GM19468 (cell line): ENCODE measurements at regions not wholly inside any gene's neighbourhood (a gene's known extent, or its start where the extent isn't known, plus 50 kb on each side); places are given as distances from the start of the nearest gene placed in this dataset.

Experiments used
- ATAC-seq: cut with Tn5 transposase; IDR thresholded peaks from one replicate; pipeline ENCODE4 v1.9.1; 2021; ENCODE audit warnings: mild to moderate bottlenecking, moderate library complexity, moderate number of reproducible peaks; ENCODE audit not compliant: unreplicated experiment; ENCODE audit errors: extremely low read depth

- no peak for ATAC-seq
These were observed 231.3 kb upstream of the CELF2 start for GRCh38 chr10:10786109-10787090.

DNA sequence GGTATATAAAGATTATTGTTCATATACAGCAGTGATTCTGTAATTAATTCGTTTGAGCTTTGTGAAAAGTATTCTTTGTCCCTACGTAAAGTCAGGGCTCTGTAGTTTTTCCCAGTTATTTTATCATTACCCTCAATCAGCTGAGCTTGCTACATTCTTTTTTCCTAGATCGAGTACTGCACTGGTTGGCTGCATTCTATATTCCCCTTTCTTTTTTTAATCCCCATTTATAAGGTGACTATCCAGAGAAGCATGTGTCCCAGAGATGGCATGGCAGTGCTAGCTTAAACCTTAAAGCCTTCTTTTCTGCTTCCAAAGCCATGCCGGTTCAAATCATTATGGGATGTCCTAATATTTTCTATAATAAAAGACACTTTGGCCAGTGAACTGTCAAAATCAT is 230.1 kb upstream of the CELF2 start:
- ATAC-seq, result no peak

DNA sequence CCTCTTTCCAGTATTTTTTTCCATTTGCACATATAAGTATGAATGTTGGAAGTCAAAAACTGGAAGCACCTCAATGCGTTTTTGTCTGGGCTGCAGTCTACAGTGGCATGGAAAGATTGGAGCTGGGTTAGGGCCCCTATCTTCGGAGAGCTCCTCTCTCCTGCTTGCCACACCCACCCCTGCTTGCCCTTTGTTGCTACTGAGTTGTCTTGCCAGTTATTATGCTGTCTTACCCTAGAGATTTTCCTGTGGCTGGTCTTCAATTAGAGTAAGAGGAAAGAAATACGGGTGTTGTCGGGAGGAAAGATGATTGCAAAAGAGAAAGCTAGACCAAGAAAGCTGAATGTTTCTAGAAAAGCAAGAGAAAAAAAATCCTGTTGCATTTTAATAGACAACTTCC is 228.9 kb upstream of the CELF2 start:
- ATAC-seq, result no peak

DNA sequence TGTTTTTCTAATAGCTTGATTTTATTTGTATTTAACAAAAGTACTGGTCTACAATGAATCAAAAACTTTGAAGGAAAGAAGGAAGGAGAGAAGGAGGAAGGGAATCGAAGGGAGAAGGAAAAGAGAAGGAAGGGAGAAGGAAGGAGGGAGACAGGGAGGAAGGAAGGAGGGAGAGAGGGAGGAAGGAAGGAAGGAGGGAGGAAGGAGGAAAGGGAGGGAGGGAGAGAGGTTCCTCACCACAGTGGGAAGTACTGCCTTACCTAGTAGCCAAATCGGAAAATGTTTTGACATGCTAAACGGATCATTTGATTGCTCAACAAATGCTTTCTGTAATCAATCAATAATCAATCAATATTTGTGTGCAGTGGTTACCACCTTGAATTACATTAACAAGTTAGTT is 225.8 kb upstream of the CELF2 start:
- no peak for ATAC-seq

DNA sequence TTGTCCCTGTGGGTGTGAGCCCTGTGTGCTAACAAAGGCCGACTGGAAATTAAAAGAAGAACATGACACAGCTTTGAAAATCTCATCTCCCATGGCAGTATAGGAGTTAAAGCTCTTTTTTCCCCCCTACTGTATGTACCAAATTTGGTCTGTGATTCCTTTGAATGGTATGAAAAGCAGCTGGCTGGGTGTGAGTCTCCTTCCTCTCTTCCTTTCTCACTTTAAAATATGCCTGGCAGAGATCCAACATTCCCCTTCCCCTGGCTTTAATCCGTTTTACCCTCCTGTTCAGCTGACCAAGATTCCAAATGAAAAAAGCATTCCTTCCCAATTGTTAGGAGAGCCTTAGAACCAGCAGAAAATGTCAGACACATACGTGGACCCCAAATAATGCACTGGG is 225.0 kb upstream of the CELF2 start:
- no peak for ATAC-seq

DNA sequence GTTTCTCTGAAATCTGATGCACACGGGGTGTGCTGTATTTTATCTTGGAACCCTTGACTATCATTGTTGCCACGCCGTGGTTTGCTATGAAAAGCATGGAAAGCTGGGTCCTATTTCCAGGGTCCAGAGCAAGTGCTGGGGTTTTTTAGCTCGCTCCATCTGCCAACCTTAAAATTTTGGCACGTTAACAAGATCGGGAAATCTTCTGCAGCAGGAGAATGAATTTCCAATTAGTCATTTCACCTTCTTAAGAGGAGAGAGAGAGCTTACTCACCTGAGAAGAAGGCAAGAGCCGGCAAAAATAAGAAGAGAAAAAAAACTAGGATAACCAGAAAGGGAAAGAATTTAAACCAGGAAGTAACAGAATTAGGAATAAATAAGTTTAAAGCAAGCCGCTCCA is 223.6 kb upstream of the CELF2 start:
- no peak for ATAC-seq

DNA sequence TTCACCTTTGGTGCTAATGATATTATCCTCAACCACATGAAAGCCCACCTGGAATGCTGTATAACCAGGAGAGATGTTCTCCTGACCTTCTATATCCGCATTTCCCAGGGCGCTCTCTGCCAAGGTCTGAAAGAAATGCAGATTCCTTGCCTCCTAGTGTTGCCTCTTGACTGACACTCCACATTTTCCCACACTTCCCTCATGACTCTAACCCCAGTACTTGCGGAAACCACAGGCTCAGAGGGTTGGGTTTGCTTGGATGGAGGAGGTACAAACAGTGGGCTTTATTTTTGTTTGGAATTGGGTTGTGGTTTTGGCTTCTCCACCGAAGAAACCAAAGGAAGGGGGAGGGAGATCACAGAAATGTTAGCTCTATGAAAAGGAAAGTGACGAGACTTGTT is 222.9 kb upstream of the CELF2 start:
- no peak for ATAC-seq

DNA sequence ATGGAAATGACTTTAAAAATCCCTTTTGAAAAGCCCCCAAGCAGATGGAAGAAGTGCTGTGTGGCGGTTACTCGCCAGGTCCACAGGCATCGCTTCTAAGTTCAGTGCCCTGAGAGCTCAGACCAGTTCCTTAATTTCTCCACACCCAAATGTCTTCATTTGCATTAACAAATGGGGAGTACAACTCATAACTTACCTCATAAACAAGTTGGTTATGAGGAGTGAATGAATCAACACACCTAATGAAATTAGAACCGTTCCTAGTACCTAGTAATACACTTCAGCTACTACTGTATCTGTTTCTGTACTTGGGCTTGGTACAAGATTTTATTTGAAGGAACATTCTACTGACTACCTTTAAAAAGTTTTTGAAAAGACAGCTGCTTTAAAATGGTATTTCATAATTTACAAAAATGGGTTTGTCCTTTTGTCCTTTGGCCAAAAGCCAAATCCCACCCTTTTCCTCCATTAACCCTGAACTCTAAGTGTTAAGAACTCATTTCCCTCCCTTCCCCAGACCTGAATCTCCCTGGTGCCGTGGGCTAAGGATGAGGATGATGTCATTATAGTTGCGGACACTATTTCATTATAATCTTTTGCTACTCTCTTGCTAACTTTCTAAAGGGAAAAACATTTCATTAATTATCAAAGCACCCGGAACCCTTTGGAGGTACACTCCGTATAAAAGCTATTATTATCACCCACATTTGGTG is 221.5 kb upstream of the CELF2 start:
- no peak for ATAC-seq

GRCh38 chr10:10796774-10797415 is 220.8 kb upstream of the CELF2 start:
- no peak for ATAC-seq

DNA sequence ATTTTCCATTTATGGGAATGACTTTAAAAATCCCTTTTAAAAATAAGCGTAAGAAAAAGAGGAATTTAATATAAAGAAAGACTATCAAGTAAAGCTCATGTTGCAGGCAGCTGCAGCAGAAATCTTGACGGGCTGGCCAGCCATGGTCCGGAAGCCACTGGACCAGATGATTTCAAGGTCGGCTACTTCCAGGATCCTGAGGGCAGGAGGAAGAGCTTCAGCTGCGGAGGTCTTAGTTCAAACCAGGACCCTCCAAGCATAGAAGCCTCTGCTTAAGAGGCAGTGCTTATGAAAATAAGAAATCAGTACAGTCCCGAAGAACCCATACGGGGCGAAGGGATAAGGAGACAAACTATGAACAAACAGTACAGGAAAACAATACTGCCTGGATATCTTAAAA is 220.2 kb upstream of the CELF2 start:
- ATAC-seq, result no peak

- no peak for ATAC-seq
These were observed 219.4 kb upstream of the CELF2 start for GRCh38 chr10:10798102-10798863.

DNA sequence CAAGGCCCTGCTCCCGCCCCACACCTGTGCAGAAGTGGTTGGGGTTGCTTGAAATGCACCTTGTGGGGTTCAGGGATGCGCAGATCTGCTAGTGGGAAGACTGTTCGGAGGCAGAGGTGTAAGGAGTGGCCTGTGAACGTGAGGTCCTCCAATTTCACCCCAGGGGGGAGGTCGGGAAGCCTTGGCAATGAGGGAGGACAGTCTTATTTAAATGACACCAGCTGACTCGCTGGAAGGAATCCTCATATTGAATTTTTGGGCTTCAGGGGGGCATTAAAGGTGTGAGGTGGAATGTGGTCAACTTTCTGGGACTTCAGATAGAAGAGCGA is 218.8 kb upstream of the CELF2 start:
- no peak for ATAC-seq

GRCh38 chr10:10800961-10801360 is 216.7 kb upstream of the CELF2 start:
- ATAC-seq, result no peak

DNA sequence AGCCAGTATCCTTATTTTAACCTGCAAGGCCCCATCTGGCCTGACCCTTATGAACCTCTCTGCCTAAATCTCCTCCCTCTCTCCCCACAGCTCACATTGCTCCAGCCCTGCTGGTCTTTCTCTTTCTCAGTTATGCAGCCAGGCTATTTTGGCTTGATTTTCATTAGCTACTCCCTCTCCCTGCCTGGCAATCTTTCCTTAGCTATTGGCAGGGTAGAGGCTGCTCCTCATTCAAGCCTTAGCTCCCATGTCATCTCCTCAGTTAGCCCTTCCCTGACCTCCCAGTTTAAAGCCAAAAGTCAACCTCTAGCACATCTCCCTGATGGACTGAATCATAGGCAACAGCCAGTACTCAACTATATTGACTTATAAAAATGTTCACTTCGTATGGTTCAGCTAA is 214.4 kb upstream of the CELF2 start:
- no peak for ATAC-seq

DNA sequence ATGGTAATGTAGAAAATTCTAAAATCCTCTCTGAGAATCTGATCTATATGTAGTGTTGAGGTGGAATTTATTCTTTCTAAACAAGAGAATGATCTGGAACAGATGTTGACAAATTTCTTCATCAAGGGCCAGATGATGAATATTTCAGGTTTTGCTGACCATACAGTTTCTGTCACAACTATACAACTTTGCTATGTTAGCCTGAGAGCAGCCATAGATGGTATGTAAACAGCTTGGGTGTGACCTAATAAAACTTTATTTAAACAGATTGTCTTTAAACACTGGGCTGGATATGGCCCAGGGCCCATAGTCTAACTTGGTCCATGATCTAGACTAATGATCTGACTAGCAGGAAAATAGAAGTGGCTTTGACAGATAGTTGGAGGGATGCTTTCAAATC is 213.6 kb upstream of the CELF2 start:
- ATAC-seq, result no peak

DNA sequence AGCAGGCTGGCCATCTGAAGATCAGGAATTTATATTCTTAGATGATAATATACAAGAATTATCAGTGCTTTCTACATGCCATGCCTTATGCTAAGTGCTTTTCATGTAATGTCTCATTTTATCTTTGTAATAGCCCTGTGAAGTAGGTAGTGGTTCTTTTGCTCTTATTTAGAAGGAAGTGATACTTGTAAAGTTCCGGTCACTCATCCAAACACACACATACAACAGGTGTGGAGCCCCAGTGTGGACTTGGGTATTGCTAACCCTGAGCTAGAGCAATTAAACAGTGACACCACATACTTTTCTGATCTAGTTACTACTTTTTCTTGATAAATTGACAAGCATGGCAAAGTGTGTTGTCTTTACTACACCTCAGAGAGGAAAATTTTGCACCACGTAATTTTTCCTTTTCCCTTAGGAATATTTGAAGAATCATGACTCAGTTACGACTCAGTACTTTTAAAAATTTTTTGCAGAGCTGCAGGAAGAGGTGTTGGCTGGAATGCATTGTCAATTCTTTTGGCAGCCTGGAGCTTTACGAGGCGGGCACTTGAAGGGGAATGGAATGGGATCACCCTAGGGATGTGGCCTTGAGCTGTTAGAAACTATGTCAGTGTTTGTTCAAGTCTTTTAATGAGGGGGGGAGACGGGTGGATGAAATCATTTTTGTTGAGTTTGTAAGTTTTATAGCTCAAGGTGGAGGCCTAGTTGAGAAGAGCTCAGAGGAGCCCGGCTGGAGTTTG is 212.5 kb upstream of the CELF2 start:
- no peak for ATAC-seq

GRCh38 chr10:10807106-10807505 is 210.6 kb upstream of the CELF2 start:
- no peak for ATAC-seq

DNA sequence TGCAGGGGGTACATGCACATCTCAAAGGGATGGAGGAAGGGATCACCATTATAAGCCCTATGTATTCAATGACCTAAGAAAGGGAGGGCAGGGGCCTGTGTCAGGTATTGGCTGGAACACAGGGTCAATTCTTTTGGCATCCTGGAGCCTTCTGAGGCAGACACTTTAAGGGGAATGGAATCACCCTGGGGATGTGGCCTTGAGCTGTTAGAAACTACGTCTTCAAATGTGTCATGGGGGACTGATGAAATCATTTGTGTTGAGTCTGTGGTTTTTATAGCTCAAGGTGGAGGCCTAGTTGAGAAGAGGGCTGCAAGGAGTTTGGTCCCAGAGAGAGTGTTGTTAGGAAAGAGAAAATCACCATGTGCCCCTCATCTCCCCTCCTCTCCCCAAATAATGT is 206.1 kb upstream of the CELF2 start:
- ATAC-seq, result no peak

GRCh38 chr10:10813656-10814055 is 204.0 kb upstream of the CELF2 start:
- ATAC-seq, result no peak

GRCh38 chr10:10814069-10814468 is 203.6 kb upstream of the CELF2 start:
- ATAC-seq, result no peak
